ENCODE measurements at regions not wholly inside any gene's neighbourhood (a gene's known extent, or its start where the extent isn't known, plus 50 kb on each side); places are given as distances from the start of the nearest gene placed in this dataset.

- TF ChIP-seq EP300 (IDR thresholded peaks at IDR 0.05) (no peak), CTCF (IDR thresholded peaks at IDR 0.05) (no peak), POLR2A (IDR thresholded peaks at IDR 0.05) (no peak), POLR2AphosphoS5 (IDR thresholded peaks at IDR 0.05) (no peak)
- Histone ChIP-seq H3K27me3 (no peaks in the 10 kb centered on the region), H3K36me3 (no peaks in the 10 kb centered on the region), H3K4me1 (no peaks in the 10 kb centered on the region), H3K4me3 (no peak overlapping the region), H3K27ac (no peak overlapping the region), H3K9me3 (no peaks in the 10 kb centered on the region)
- DNase-seq (ENCODE audit: low spot score in 2 of 2) = no peak
- 93% methylated on average over 3 of the region's 3 CpGs for WGBS
These were observed 120.0 kb upstream of the TRIB2 start for GRCh38 chr2:12596771-12597170.

GRCh38 chr2:12597610-12598009 lies 119.1 kb upstream of the TRIB2 start:
- 90% methylated on average over 2 of the region's 2 CpGs for WGBS
- no peaks in the 10 kb centered on the region for H3K9me3 ChIP-seq
- H3K4me1 ChIP-seq = no peaks in the 10 kb centered on the region

GRCh38 chr2:12602661-12603060 lies 114.1 kb upstream of the TRIB2 start:
- no peak overlapping the region for H3K27ac ChIP-seq
- H3K27me3 ChIP-seq = no peaks in the 10 kb centered on the region
- no peaks in the 10 kb centered on the region for H3K9me3 ChIP-seq
- TF ChIP-seq POLR2A (IDR thresholded peaks at IDR 0.05) (no peak), POLR2AphosphoS5 (IDR thresholded peaks at IDR 0.05) (no peak)
- H3K4me1 ChIP-seq = peaks cover 3% of the 10 kb centered on the region
- no peaks in the 10 kb centered on the region for H3K36me3 ChIP-seq
- DNase-seq (ENCODE audit: low spot score in 2 of 2) = no peak
- WGBS = 67% methylated on average over 2 of the region's 2 CpGs
- H3K4me3 ChIP-seq = no peak overlapping the region

More at GRCh38 chr2:12597610-12598009, 119.1 kb upstream of the TRIB2 start:
- Histone ChIP-seq H3K27ac (no peak overlapping the region), H3K36me3 (no peaks in the 10 kb centered on the region), H3K4me3 (no peak overlapping the region), H3K27me3 (no peaks in the 10 kb centered on the region)
- TF ChIP-seq EP300 (IDR thresholded peaks at IDR 0.05) = no peak
- no peak for TF ChIP-seq POLR2A (IDR thresholded peaks at IDR 0.05)
- TF ChIP-seq CTCF (IDR thresholded peaks at IDR 0.05) = no peak
- TF ChIP-seq POLR2AphosphoS5 (IDR thresholded peaks at IDR 0.05) = no peak
- no peak for DNase-seq (ENCODE audit: low spot score in 2 of 2)

GRCh38 chr2:12603781-12604295 lies 112.9 kb upstream of the TRIB2 start:
- no peak overlapping the region for H3K27ac ChIP-seq
- 66% methylated on average over 1 of the region's 1 CpG for WGBS
- no peaks in the 10 kb centered on the region for H3K9me3 ChIP-seq
- no peaks in the 10 kb centered on the region for H3K27me3 ChIP-seq
- no peaks in the 10 kb centered on the region for H3K36me3 ChIP-seq
- no peak for DNase-seq (ENCODE audit: low spot score in 2 of 2)
- peaks cover 3% of the 10 kb centered on the region for H3K4me1 ChIP-seq
- H3K4me3 ChIP-seq = no peak overlapping the region
- no peak for TF ChIP-seq POLR2AphosphoS5 (IDR thresholded peaks at IDR 0.05)
- TF ChIP-seq CTCF (IDR thresholded peaks at IDR 0.05) = no peak

GRCh38 chr2:12604341-12604740 lies 112.4 kb upstream of the TRIB2 start:
- no peaks in the 10 kb centered on the region for H3K27me3 ChIP-seq
- H3K36me3 ChIP-seq = no peaks in the 10 kb centered on the region
- H3K27ac ChIP-seq = no peak overlapping the region
- peaks cover 3% of the 10 kb centered on the region for H3K4me1 ChIP-seq
- TF ChIP-seq POLR2AphosphoS5 (IDR thresholded peaks at IDR 0.05) (no peak), EP300 (IDR thresholded peaks at IDR 0.05) (no peak), CTCF (IDR thresholded peaks at IDR 0.05) (no peak), POLR2A (IDR thresholded peaks at IDR 0.05) (no peak)
- no peaks in the 10 kb centered on the region for H3K9me3 ChIP-seq
- 49% methylated on average over 2 of the region's 2 CpGs for WGBS
- H3K4me3 ChIP-seq = no peak overlapping the region
- DNase-seq (ENCODE audit: low spot score in 2 of 2) = no peak

- Histone ChIP-seq H3K9me3 (no peaks in the 10 kb centered on the region), H3K4me1 (peaks cover 3% of the 10 kb centered on the region), H3K36me3 (no peaks in the 10 kb centered on the region), H3K4me3 (no peak overlapping the region), H3K27me3 (no peaks in the 10 kb centered on the region), H3K27ac (no peak overlapping the region)
- no peak for DNase-seq (ENCODE audit: low spot score in 2 of 2)
- 88% methylated on average over 1 of the region's 1 CpG for WGBS
- TF ChIP-seq POLR2AphosphoS5 (IDR thresholded peaks at IDR 0.05) (no peak), CTCF (IDR thresholded peaks at IDR 0.05) (no peak), EP300 (IDR thresholded peaks at IDR 0.05) (no peak)
These were observed 111.4 kb upstream of the TRIB2 start for GRCh38 chr2:12605366-12605765.

Measured in suprapubic skin (tissue), 4 donors.